GM19099 (cell line): ENCODE measurements at regions not wholly inside any gene's neighbourhood (a gene's known extent, or its start where the extent isn't known, plus 50 kb on each side); places are given as distances from the start of the nearest gene placed in this dataset.

Source experiments
- POLR2A ChIP-seq: IDR thresholded peaks from 3 replicates; pipeline ENCODE4 v1.6.1; 2011; ENCODE audit warnings: low read depth; ENCODE audit not compliant: insufficient read length; ENCODE audit errors: extremely low read depth

- TF ChIP-seq POLR2A = no peak
These were observed 65.6 kb upstream of the CHRNA7 start for GRCh38 chr15:31964586-31965307.

GRCh38 chr15:31970007-31970406 lies 60.3 kb upstream of the CHRNA7 start:
- no peak for TF ChIP-seq POLR2A

- TF ChIP-seq POLR2A = no peak
These were observed 57.1 kb upstream of the CHRNA7 start for GRCh38 chr15:31973197-31973596.

- no peak for TF ChIP-seq POLR2A
These were observed 56.0 kb upstream of the CHRNA7 start for GRCh38 chr15:31974154-31974794.

- no peak for TF ChIP-seq POLR2A
These were observed 55.2 kb upstream of the CHRNA7 start for GRCh38 chr15:31974855-31975829.

- no peak for TF ChIP-seq POLR2A
These were observed 54.5 kb upstream of the CHRNA7 start for GRCh38 chr15:31975830-31976229.

GRCh38 chr15:31977138-31977537 lies 53.2 kb upstream of the CHRNA7 start:
- no peak for TF ChIP-seq POLR2A

- TF ChIP-seq POLR2A = no peak
These were observed 52.3 kb upstream of the CHRNA7 start for GRCh38 chr15:31977812-31978661.
